HEK293 (cell line): ENCODE measurements at regions not wholly inside any gene's neighbourhood (a gene's known extent, or its start where the extent isn't known, plus 50 kb on each side); places are given as distances from the start of the nearest gene placed in this dataset.
A peak's percentile ranks its signal among the peaks of the same experiment; 100 is the strongest.

ENCODE experiments used
- HOXD13 ChIP-seq: sonication (generic); formaldehyde crosslinking; IDR thresholded peaks from 2 replicates; pipeline ENCODE4 v1.8.0; 2022; ENCODE audit warnings: missing genetic modification reagents, borderline replicate concordance
- OVOL3 ChIP-seq: fragments of 450-650 bp; formaldehyde crosslinking; IDR thresholded peaks from 2 replicates; pipeline ENCODE4 v1.5.1; 2016; ENCODE audit warnings: missing biosample characterization, missing genetic modification characterization
- PRDM4 ChIP-seq: fragments of 450-650 bp; formaldehyde crosslinking; IDR thresholded peaks from 2 replicates; pipeline ENCODE4 v1.5.1; 2017; ENCODE audit warnings: missing biosample characterization, missing genetic modification characterization
- SCRT2 ChIP-seq: fragments of 450-650 bp; formaldehyde crosslinking; IDR thresholded peaks from 2 replicates; pipeline ENCODE4 v1.5.1; 2016; ENCODE audit warnings: missing biosample characterization, missing genetic modification characterization
- ZBTB11 ChIP-seq: fragments of 450-650 bp; formaldehyde crosslinking; conservative IDR thresholded peaks from 2 replicates; pipeline ENCODE4 v1.5.1; 2016; ENCODE audit warnings: low read depth, missing biosample characterization, missing genetic modification characterization
- ZBTB20 ChIP-seq: fragments of 450-650 bp; formaldehyde crosslinking; IDR thresholded peaks from 2 replicates; pipeline ENCODE4 v1.5.1; 2016; ENCODE audit warnings: missing biosample characterization, missing genetic modification characterization
- ZBTB21 ChIP-seq: fragments of 450-650 bp; formaldehyde crosslinking; IDR thresholded peaks from 2 replicates; pipeline ENCODE4 v1.5.1; 2017; ENCODE audit warnings: missing biosample characterization, missing genetic modification characterization
- ZBTB48 ChIP-seq: fragments of 450-650 bp; formaldehyde crosslinking; IDR thresholded peaks from 2 replicates; pipeline ENCODE4 v1.5.1; 2016; ENCODE audit warnings: missing biosample characterization, missing genetic modification characterization
- ZBTB6 ChIP-seq: fragments of 450-650 bp; formaldehyde crosslinking; IDR thresholded peaks from 2 replicates; pipeline ENCODE4 v1.5.1; 2017; ENCODE audit warnings: missing biosample characterization, missing genetic modification characterization
- ZEB2 ChIP-seq: fragments of 450-650 bp; formaldehyde crosslinking; IDR thresholded peaks from 2 replicates; pipeline ENCODE4 v1.5.1; 2016; ENCODE audit warnings: missing biosample characterization, missing genetic modification characterization
- ZNF10 ChIP-seq: fragments of 450-650 bp; formaldehyde crosslinking; IDR thresholded peaks from 2 replicates; pipeline ENCODE4 v1.5.1; 2017; ENCODE audit warnings: missing biosample characterization, missing genetic modification characterization
- ZNF112 ChIP-seq: fragments of 450-650 bp; formaldehyde crosslinking; IDR thresholded peaks from 2 replicates; pipeline ENCODE4 v1.5.0; 2017; ENCODE audit warnings: missing biosample characterization, missing genetic modification characterization
- ZNF148 ChIP-seq: fragments of 450-650 bp; formaldehyde crosslinking; IDR thresholded peaks from 2 replicates; pipeline ENCODE4 v1.5.0; 2017; ENCODE audit warnings: missing biosample characterization, missing genetic modification characterization, borderline replicate concordance
- ZNF155 ChIP-seq: fragments of 450-650 bp; formaldehyde crosslinking; IDR thresholded peaks from 2 replicates; pipeline ENCODE4 v1.5.1; 2016; ENCODE audit warnings: missing biosample characterization, missing genetic modification characterization
- ZNF16 ChIP-seq: fragments of 450-650 bp; formaldehyde crosslinking; IDR thresholded peaks from 2 replicates; pipeline ENCODE4 v1.5.1; 2016; ENCODE audit warnings: low read depth, missing biosample characterization, missing genetic modification characterization
- ZNF239 ChIP-seq: fragments of 450-650 bp; formaldehyde crosslinking; IDR thresholded peaks from 2 replicates; pipeline ENCODE4 v1.5.1; 2016; ENCODE audit warnings: missing biosample characterization, missing genetic modification characterization
- ZNF280D ChIP-seq: fragments of 450-650 bp; formaldehyde crosslinking; IDR thresholded peaks from 2 replicates; pipeline ENCODE4 v1.5.1; 2016; ENCODE audit warnings: missing biosample characterization, missing genetic modification characterization
- ZNF394 ChIP-seq: fragments of 450-650 bp; formaldehyde crosslinking; IDR thresholded peaks from 2 replicates; pipeline ENCODE4 v1.5.1; 2016; ENCODE audit warnings: missing biosample characterization, missing genetic modification characterization, mild to moderate bottlenecking, moderate library complexity, borderline replicate concordance
- ZNF501 ChIP-seq: fragments of 450-650 bp; formaldehyde crosslinking; IDR thresholded peaks from 2 replicates; pipeline ENCODE4 v1.5.1; 2016; ENCODE audit warnings: missing biosample characterization, missing genetic modification characterization
- ZNF558 ChIP-seq: fragments of 450-650 bp; formaldehyde crosslinking; IDR thresholded peaks from 2 replicates; pipeline ENCODE4 v1.5.1; 2016; ENCODE audit warnings: missing biosample characterization, missing genetic modification characterization
- ZNF624 ChIP-seq: fragments of 450-650 bp; formaldehyde crosslinking; IDR thresholded peaks from 2 replicates; pipeline ENCODE4 v1.5.1; 2017; ENCODE audit warnings: missing biosample characterization, missing genetic modification characterization
- ZNF629 ChIP-seq: fragments of 450-650 bp; formaldehyde crosslinking; IDR thresholded peaks from 2 replicates; pipeline ENCODE4 v1.5.1; 2017; ENCODE audit warnings: missing biosample characterization, missing genetic modification characterization
- ZNF701 ChIP-seq: fragments of 450-650 bp; formaldehyde crosslinking; IDR thresholded peaks from 2 replicates; pipeline ENCODE4 v1.5.1; 2016; ENCODE audit warnings: missing biosample characterization, missing genetic modification characterization
- ZNF843 ChIP-seq: fragments of 450-650 bp; formaldehyde crosslinking; IDR thresholded peaks from 2 replicates; pipeline ENCODE4 v1.5.1; 2016; ENCODE audit warnings: missing biosample characterization, missing genetic modification characterization
- ZSCAN18 ChIP-seq: fragments of 450-650 bp; formaldehyde crosslinking; IDR thresholded peaks from 2 replicates; pipeline ENCODE4 v1.5.1; 2016; ENCODE audit warnings: missing biosample characterization, missing genetic modification characterization
- ZSCAN23 ChIP-seq: fragments of 450-650 bp; formaldehyde crosslinking; IDR thresholded peaks from 2 replicates; pipeline ENCODE4 v1.5.1; 2016; ENCODE audit warnings: missing biosample characterization, missing genetic modification characterization

- no peak for TF ChIP-seq ZNF239
- no peak for TF ChIP-seq ZNF16
- TF ChIP-seq OVOL3 (tag by site-specific recombination), result peak; percentile 44; the same call in 1 of the 2 replicates
- TF ChIP-seq SCRT2 (tag by site-specific recombination), result peak; percentile 44; the same call in 1 of the 2 replicates
- peak; percentile 66; the same call in 1 of the 2 replicates for TF ChIP-seq ZBTB48
- peak; percentile 76 for TF ChIP-seq ZNF10 (tag by site-specific recombination)
- no peak for TF ChIP-seq ZNF280D (tag by site-specific recombination)
- 0 out of 2 replicates have a peak, but pooled peaks have one; percentile 15 for TF ChIP-seq ZBTB20 (tag by site-specific recombination)
- TF ChIP-seq ZBTB6 (tag by site-specific recombination), result no peak
- no peak for TF ChIP-seq ZNF624 (tag by site-specific recombination)
- TF ChIP-seq ZNF843 (tag by site-specific recombination), result peak; percentile 98
- peak; percentile 67 for TF ChIP-seq PRDM4 (tag by site-specific recombination)
- peak; percentile 80; the same call in 1 of the 2 replicates for TF ChIP-seq ZSCAN18 (tag by site-specific recombination)
- peak; percentile 90 for TF ChIP-seq ZNF148 (tag by site-specific recombination)
- peak; percentile 29; the same call in 1 of the 2 replicates for TF ChIP-seq ZNF501 (tag by site-specific recombination)
- TF ChIP-seq ZNF112, result 0 out of 2 replicates have a peak, but pooled peaks have one; percentile 25
- 0 out of 2 replicates have a peak, but pooled peaks have one; percentile 7 for TF ChIP-seq ZBTB11 (tag by site-specific recombination)
- no peak for TF ChIP-seq ZNF155 (tag by site-specific recombination)
- TF ChIP-seq HOXD13 (CRISPR knock-in tag), result no peak
- no peak for TF ChIP-seq ZNF701 (tag by site-specific recombination)
- TF ChIP-seq ZEB2 (tag by site-specific recombination), result peak; percentile 77
- peak; percentile 64; the same call in 1 of the 2 replicates for TF ChIP-seq ZNF394 (tag by site-specific recombination)
- peak; percentile 94 for TF ChIP-seq ZNF629 (tag by site-specific recombination)
- TF ChIP-seq ZNF558 (tag by site-specific recombination), result peak; percentile 78
- peak; percentile 88 for TF ChIP-seq ZSCAN23
- TF ChIP-seq ZBTB21 (tag by site-specific recombination), result peak; percentile 52
Measured at GRCh38 chr9:86731511-86732063, 215.7 kb downstream of the GAS1 start (continued).
